MCF 10A (cell line): ENCODE measurements at regions not wholly inside any gene's neighbourhood (a gene's known extent, or its start where the extent isn't known, plus 50 kb on each side); places are given as distances from the start of the nearest gene placed in this dataset.

ENCODE experiments used
- BruUV-seq: library from RNA; stranded (reverse); fragments of 400-500 nt; replicated peaks from 2 replicates; lab custom pipeline; 2021; lab: Mats Ljungman, UMichigan
- CTCF ChIA-PET: fragments of 300-600 bp; sonication (Branson Sonifier 250); formaldehyde crosslinking; extraction: SDS; loops from one replicate; lab custom pipeline; 2021; ENCODE audit warnings: antibody characterized with exemption, inconsistent platforms; lab: Yijun Ruan, JAX
- POLR2A ChIA-PET: fragments of 300-600, 350-650 bp; sonication (Branson Sonifier 250); formaldehyde crosslinking; extraction: SDS; loops from one replicate; lab custom pipeline; 2020; ENCODE audit warnings: antibody characterized with exemption, inconsistent platforms; lab: Yijun Ruan, JAX
- DNase-seq: peaks from one replicate; pipeline ENCODE4 v3.0.0-alpha.2; 2018; ENCODE audit not compliant: unreplicated experiment
- H3K27ac Mint-ChIP-seq: one replicate; pipeline ENCODE4 v1.8.0; 2022; ENCODE audit warnings: mild to moderate bottlenecking, low read depth, mixed read lengths; ENCODE audit not compliant: unreplicated experiment
- H3K27me3 Mint-ChIP-seq: one replicate; pipeline ENCODE4 v1.8.0; 2022; ENCODE audit warnings: mixed read lengths; ENCODE audit not compliant: insufficient read depth, unreplicated experiment
- H3K36me3 Mint-ChIP-seq: one replicate; pipeline ENCODE4 v1.8.0; 2022; ENCODE audit warnings: mild to moderate bottlenecking, moderate library complexity, mixed read lengths; ENCODE audit not compliant: insufficient read depth, unreplicated experiment
- H3K4me1 Mint-ChIP-seq: one replicate; pipeline ENCODE4 v1.8.0; 2022; ENCODE audit warnings: mixed read lengths; ENCODE audit not compliant: insufficient read depth, unreplicated experiment
- H3K4me3 Mint-ChIP-seq: one replicate; pipeline ENCODE4 v1.8.0; 2022; ENCODE audit warnings: mild to moderate bottlenecking, moderate library complexity, mixed read lengths; ENCODE audit not compliant: unreplicated experiment
- H3K9me3 Mint-ChIP-seq: one replicate; pipeline ENCODE4 v1.8.0; 2022; ENCODE audit warnings: mixed read lengths; ENCODE audit not compliant: unreplicated experiment
- intact Hi-C: fragments of 100-400 bp; cut with micrococcal nuclease; formaldehyde crosslinking; loops from 2 replicates; pipeline ENCODE4 v1.14.1; 2022
- TF ChIP-seq, protein P1 (sequence below): fragments of 200-600 bp; IDR thresholded peaks from one replicate; pipeline ENCODE4 v1.8.0; 2022; ENCODE audit warnings: antibody characterized with exemption, mild to moderate bottlenecking; ENCODE audit not compliant: unreplicated experiment

DNA sequence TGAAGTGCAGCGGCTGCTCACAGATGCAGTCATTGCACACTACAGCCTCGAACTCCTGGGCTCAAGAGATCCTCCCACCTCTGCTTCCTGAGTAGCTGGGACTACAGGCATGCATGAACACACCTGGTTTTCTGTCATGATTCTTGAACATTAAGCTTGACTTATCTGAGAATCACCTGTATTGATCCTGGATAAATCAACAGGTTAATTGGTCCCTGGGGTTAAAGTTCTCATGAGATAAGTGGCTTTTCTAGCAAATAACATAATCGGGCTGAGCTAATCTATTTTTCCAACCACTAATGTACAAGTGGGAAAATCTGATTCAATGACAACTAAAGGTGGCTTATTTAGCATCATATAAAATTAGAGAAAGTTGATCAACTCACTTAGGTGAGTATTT is 56.0 kb upstream of the LRAT start:
- intact Hi-C loops: loop anchor here (1.0 kb wide), 1 partner anchor 91 kb away; no protein-coding TSS in a partner anchor
- POLR2A ChIA-PET: interaction anchor here (0.6 to 2.4 kb wide), 4 partner anchors 44 to 119 kb away, joined by 3 to 13 read pairs (median 6); partner anchors contain the start of gene LRAT
- no peak overlapping the region for H3K27ac Mint-ChIP-seq
- H3K27me3 Mint-ChIP-seq: no peaks in the 10 kb centered on the region
- DNase-seq: no peak
- H3K4me3 Mint-ChIP-seq: no peak overlapping the region
- CTCF ChIA-PET: interaction anchor here (0.6 to 5.4 kb wide), 23 partner anchors 9 to 672 kb away, joined by 3 to 117 read pairs (median 8); partner anchors contain the start of genes LRAT and RBM46
- no peaks in the 10 kb centered on the region for H3K36me3 Mint-ChIP-seq
- H3K9me3 Mint-ChIP-seq: no peaks in the 10 kb centered on the region
- H3K4me1 Mint-ChIP-seq: peaks cover 6% of the 10 kb centered on the region
- TF ChIP-seq, protein P1, sequence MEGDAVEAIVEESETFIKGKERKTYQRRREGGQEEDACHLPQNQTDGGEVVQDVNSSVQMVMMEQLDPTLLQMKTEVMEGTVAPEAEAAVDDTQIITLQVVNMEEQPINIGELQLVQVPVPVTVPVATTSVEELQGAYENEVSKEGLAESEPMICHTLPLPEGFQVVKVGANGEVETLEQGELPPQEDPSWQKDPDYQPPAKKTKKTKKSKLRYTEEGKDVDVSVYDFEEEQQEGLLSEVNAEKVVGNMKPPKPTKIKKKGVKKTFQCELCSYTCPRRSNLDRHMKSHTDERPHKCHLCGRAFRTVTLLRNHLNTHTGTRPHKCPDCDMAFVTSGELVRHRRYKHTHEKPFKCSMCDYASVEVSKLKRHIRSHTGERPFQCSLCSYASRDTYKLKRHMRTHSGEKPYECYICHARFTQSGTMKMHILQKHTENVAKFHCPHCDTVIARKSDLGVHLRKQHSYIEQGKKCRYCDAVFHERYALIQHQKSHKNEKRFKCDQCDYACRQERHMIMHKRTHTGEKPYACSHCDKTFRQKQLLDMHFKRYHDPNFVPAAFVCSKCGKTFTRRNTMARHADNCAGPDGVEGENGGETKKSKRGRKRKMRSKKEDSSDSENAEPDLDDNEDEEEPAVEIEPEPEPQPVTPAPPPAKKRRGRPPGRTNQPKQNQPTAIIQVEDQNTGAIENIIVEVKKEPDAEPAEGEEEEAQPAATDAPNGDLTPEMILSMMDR: no peak
- BruUV-seq: no TSS peak

DNA sequence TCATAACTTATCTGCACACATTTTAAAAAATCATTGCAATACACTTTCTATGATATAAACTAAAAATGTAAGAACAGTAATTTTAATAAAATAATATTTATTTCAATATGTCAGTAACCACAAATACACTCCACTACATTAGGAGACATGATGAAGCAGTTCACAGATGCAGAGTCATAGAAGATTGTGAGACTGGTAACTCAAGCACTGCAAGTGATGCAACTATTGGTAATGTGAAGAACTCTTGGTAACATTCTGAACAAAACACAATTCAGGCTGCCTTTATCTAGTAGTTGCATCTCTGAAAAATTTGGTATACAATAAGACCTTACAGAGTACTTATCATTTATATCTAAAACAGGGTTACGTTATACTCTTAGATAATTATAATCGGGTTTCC is 52.6 kb upstream of the LRAT start:
- Mint-ChIP-seq H3K4me1 (peaks cover 6% of the 10 kb centered on the region), H3K27ac (no peak overlapping the region), H3K27me3 (no peaks in the 10 kb centered on the region), H3K36me3 (no peaks in the 10 kb centered on the region), H3K9me3 (no peaks in the 10 kb centered on the region), H3K4me3 (no peak overlapping the region)
- DNase-seq: no peak
- no TSS peak for BruUV-seq
- POLR2A ChIA-PET: no interaction called here
- CTCF ChIA-PET: interaction anchor here (5.4 kb wide), 1 partner anchor 88 kb away, joined by 117 read pairs; the partner anchor contains the start of gene RBM46
- TF ChIP-seq, protein P1: no peak
- intact Hi-C loops: no loop called here

DNA sequence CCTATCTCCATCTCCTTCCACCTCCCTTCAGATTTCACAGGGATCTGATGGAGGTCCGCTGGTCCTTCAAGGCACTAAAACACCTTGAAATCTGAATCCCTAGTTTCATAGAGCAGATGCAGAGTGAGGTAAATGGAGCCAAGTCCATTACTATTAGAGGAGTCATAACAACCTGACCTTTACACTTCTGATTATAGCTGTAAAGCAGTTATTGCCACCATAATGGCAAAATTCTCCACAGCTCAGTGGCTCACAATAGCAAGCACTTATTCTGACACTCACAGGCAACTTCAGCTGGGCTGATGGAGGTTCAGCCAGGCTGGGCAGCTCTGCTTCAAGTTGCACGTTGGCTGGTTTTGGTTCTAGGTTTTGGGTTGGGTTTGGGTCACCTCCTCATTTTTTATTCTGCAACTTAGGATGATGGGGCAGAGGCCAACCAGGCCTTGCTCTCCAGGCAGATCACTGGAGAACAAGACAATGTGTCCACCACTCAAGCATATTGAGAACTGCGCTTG is 51.4 kb upstream of the LRAT start:
- intact Hi-C loops: no loop called here
- Mint-ChIP-seq H3K27ac (no peak overlapping the region), H3K4me1 (peaks cover 6% of the 10 kb centered on the region), H3K4me3 (no peak overlapping the region), H3K27me3 (no peaks in the 10 kb centered on the region), H3K9me3 (no peaks in the 10 kb centered on the region), H3K36me3 (no peaks in the 10 kb centered on the region)
- DNase-seq: no peak
- TF ChIP-seq, protein P1: no peak
- BruUV-seq: no TSS peak
- ChIA-PET CTCF (interaction anchor here (0.7 to 1.0 kb wide), 2 partner anchors 16 to 66 kb away, joined by 3 read pairs; no protein-coding TSS in a partner anchor), POLR2A (interaction anchor here (1.1 kb wide), 1 partner anchor 27 kb away, joined by 3 read pairs; no protein-coding TSS in a partner anchor)
